ENCODE measurements at regions not wholly inside any gene's neighbourhood (a gene's known extent, or its start where the extent isn't known, plus 50 kb on each side); places are given as distances from the start of the nearest gene placed in this dataset.
"Not testable (repeated sequence)": the region's sequence is repeated elsewhere in the genome, so short reads cannot be mapped to it uniquely, and the experiment has no call there.

- Mint-ChIP-seq H3K27ac (no peak overlapping the region; the same call in 1 of the 2 replicates), H3K4me1 (ENCODE audit: low read depth) (peaks cover 43% of the 10 kb centered on the region), H3K9me3 (no peaks in the 10 kb centered on the region; the same call in 1 of the 2 replicates), H3K36me3 (ENCODE audit: low read depth) (no peaks in the 10 kb centered on the region), H3K27me3 (ENCODE audit: insufficient read depth) (peaks cover under 1% of the 10 kb centered on the region; the same call in 1 of the 2 replicates), H3K4me3 (no peak overlapping the region)
- DNase-seq, result peak; percentile 33
- no peak for TF ChIP-seq CTCF (IDR thresholded peaks at IDR 0.05)
Observed at GRCh38 chr11:13135385-13136271, 126.5 kb downstream of the RASSF10 start.

- no peak overlapping the region for H3K4me3 Mint-ChIP-seq
- H3K36me3 Mint-ChIP-seq (ENCODE audit: low read depth), result no peaks in the 10 kb centered on the region
- no peak for TF ChIP-seq CTCF (IDR thresholded peaks at IDR 0.05)
- no peaks in the 10 kb centered on the region for H3K9me3 Mint-ChIP-seq
- H3K27ac Mint-ChIP-seq, result no peak overlapping the region
- H3K27me3 Mint-ChIP-seq (ENCODE audit: insufficient read depth), result peaks cover 3% of the 10 kb centered on the region; the same call in 1 of the 2 replicates
- H3K4me1 Mint-ChIP-seq (ENCODE audit: low read depth), result peaks cover 46% of the 10 kb centered on the region
- no peak for DNase-seq
Observed at GRCh38 chr11:13136272-13136596, 127.1 kb downstream of the RASSF10 start.

- no peak for DNase-seq
- no peak for TF ChIP-seq CTCF (IDR thresholded peaks at IDR 0.05)
- H3K27me3 Mint-ChIP-seq (ENCODE audit: insufficient read depth), result peaks cover 6% of the 10 kb centered on the region; the same call in 1 of the 2 replicates
- H3K4me3 Mint-ChIP-seq, result no peak overlapping the region
- H3K27ac Mint-ChIP-seq, result no peak overlapping the region
- H3K4me1 Mint-ChIP-seq (ENCODE audit: low read depth), result peaks cover 46% of the 10 kb centered on the region
- H3K9me3 Mint-ChIP-seq, result no peaks in the 10 kb centered on the region
- H3K36me3 Mint-ChIP-seq (ENCODE audit: low read depth), result no peaks in the 10 kb centered on the region
Observed at GRCh38 chr11:13137844-13138301, 128.8 kb downstream of the RASSF10 start.

GRCh38 chr11:13139085-13139484 lies 130.0 kb downstream of the RASSF10 start:
- not testable (repeated sequence) for DNase-seq; H3K36me3 Mint-ChIP-seq (ENCODE audit: low read depth); H3K27ac Mint-ChIP-seq; H3K9me3 Mint-ChIP-seq; H3K4me3 Mint-ChIP-seq; H3K27me3 Mint-ChIP-seq (ENCODE audit: insufficient read depth)
- H3K4me1 Mint-ChIP-seq (ENCODE audit: low read depth), result peaks cover 46% of the 10 kb centered on the region

GRCh38 chr11:13140028-13140870 lies 131.1 kb downstream of the RASSF10 start:
- no peak overlapping the region for H3K27ac Mint-ChIP-seq
- H3K27me3 Mint-ChIP-seq (ENCODE audit: insufficient read depth), result peaks cover 6% of the 10 kb centered on the region; the same call in 1 of the 2 replicates
- no peaks in the 10 kb centered on the region for H3K9me3 Mint-ChIP-seq
- peaks cover 38% of the 10 kb centered on the region for H3K4me1 Mint-ChIP-seq (ENCODE audit: low read depth)
- H3K36me3 Mint-ChIP-seq (ENCODE audit: low read depth), result no peaks in the 10 kb centered on the region
- H3K4me3 Mint-ChIP-seq, result no peak overlapping the region
- no peak for TF ChIP-seq CTCF (IDR thresholded peaks at IDR 0.05)
- no peak for DNase-seq

Data from HFFc6 (cell line).